ENCODE measurements at regions not wholly inside any gene's neighbourhood (a gene's known extent, or its start where the extent isn't known, plus 50 kb on each side); places are given as distances from the start of the nearest gene placed in this dataset.

GRCh38 chr4:17055788-17056187 is 157.3 kb upstream of the LDB2 start:
- H2AFZ ChIP-seq: no peak overlapping the region
- H3K4me3 ChIP-seq (ENCODE audit: low read depth, low read length): no peak overlapping the region
- no peaks in the 10 kb centered on the region for H3K9me3 ChIP-seq (ENCODE audit: control insufficient read depth, low read length)
- H3K79me2 ChIP-seq: no peaks in the 10 kb centered on the region
- no peaks in the 10 kb centered on the region for H3K36me3 ChIP-seq (ENCODE audit: control insufficient read depth, insufficient read depth, low read length)
- no peak for TF ChIP-seq CTCF (IDR thresholded peaks at IDR 0.05)
- H3K27ac ChIP-seq: no peak overlapping the region
- H3K9ac ChIP-seq: no peak overlapping the region
- H3K4me1 ChIP-seq: no peaks in the 10 kb centered on the region
- no peaks in the 10 kb centered on the region for H3K27me3 ChIP-seq (ENCODE audit: control insufficient read depth, insufficient read depth, low read length)
- H3K4me2 ChIP-seq (ENCODE audit: low read length): no peak overlapping the region

GRCh38 chr4:17045866-17046265 is 147.4 kb upstream of the LDB2 start:
- Histone ChIP-seq H3K4me3 (ENCODE audit: low read depth, low read length) (no peak overlapping the region), H3K4me2 (ENCODE audit: low read length) (no peak overlapping the region), H3K27me3 (ENCODE audit: control insufficient read depth, insufficient read depth, low read length) (no peaks in the 10 kb centered on the region), H3K9me3 (ENCODE audit: control insufficient read depth, low read length) (no peaks in the 10 kb centered on the region), H3K4me1 (no peaks in the 10 kb centered on the region), H3K36me3 (ENCODE audit: control insufficient read depth, insufficient read depth, low read length) (no peaks in the 10 kb centered on the region), H3K9ac (no peak overlapping the region), H3K27ac (no peak overlapping the region), H3K79me2 (no peaks in the 10 kb centered on the region), H2AFZ (no peak overlapping the region)
- no peak for TF ChIP-seq CTCF (IDR thresholded peaks at IDR 0.05)

- no peak for TF ChIP-seq CTCF (IDR thresholded peaks at IDR 0.05)
- no peak overlapping the region for H3K4me2 ChIP-seq (ENCODE audit: low read length)
- no peaks in the 10 kb centered on the region for H3K9me3 ChIP-seq (ENCODE audit: control insufficient read depth, low read length)
- no peak overlapping the region for H3K27ac ChIP-seq
- H3K79me2 ChIP-seq: no peaks in the 10 kb centered on the region
- H3K27me3 ChIP-seq (ENCODE audit: control insufficient read depth, insufficient read depth, low read length): no peaks in the 10 kb centered on the region
- no peak overlapping the region for H3K4me3 ChIP-seq (ENCODE audit: low read depth, low read length)
- no peaks in the 10 kb centered on the region for H3K36me3 ChIP-seq (ENCODE audit: control insufficient read depth, insufficient read depth, low read length)
- no peaks in the 10 kb centered on the region for H3K4me1 ChIP-seq
- H2AFZ ChIP-seq: no peak overlapping the region
- no peak overlapping the region for H3K9ac ChIP-seq
Measured at GRCh38 chr4:17038510-17039176, 140.2 kb upstream of the LDB2 start.

GRCh38 chr4:17033768-17034181 is 135.3 kb upstream of the LDB2 start:
- H3K4me2 ChIP-seq (ENCODE audit: low read length): no peak overlapping the region
- H3K4me3 ChIP-seq (ENCODE audit: low read depth, low read length): no peak overlapping the region
- H3K27me3 ChIP-seq (ENCODE audit: control insufficient read depth, insufficient read depth, low read length): no peaks in the 10 kb centered on the region
- no peak overlapping the region for H2AFZ ChIP-seq
- TF ChIP-seq CTCF (IDR thresholded peaks at IDR 0.05): no peak
- H3K9me3 ChIP-seq (ENCODE audit: control insufficient read depth, low read length): no peaks in the 10 kb centered on the region
- no peak overlapping the region for H3K27ac ChIP-seq
- H3K4me1 ChIP-seq: no peaks in the 10 kb centered on the region
- no peaks in the 10 kb centered on the region for H3K36me3 ChIP-seq (ENCODE audit: control insufficient read depth, insufficient read depth, low read length)
- no peak overlapping the region for H3K9ac ChIP-seq
- no peaks in the 10 kb centered on the region for H3K79me2 ChIP-seq
